BLaER1 treated with 17β-estradiol and CSF1 and Interleukin-3, amounts not matched to agents 10 nM and 100 nM (cell line): ENCODE measurements at regions not wholly inside any gene's neighbourhood (a gene's known extent, or its start where the extent isn't known, plus 50 kb on each side); places are given as distances from the start of the nearest gene placed in this dataset.

Experiments used
- H3K27ac ChIP-seq, 11 experiments: shearing (Covaris generic); formaldehyde crosslinking; 2 replicates each; pipeline ENCODE4 v1.8.1; 2022
- H3K27me3 ChIP-seq, 11 experiments: shearing (Covaris generic); formaldehyde crosslinking; 2 replicates each; pipeline ENCODE4 v1.8.1; 2022
- H3K36me3 ChIP-seq, 11 experiments: shearing (Covaris generic); formaldehyde crosslinking; 2 replicates each; pipeline ENCODE4 v1.8.1; 2022
- H3K4me1 ChIP-seq, 10 experiments: shearing (Covaris generic); formaldehyde crosslinking; 2 replicates each; pipeline ENCODE4 v1.8.1; 2022
- H3K4me2 ChIP-seq, 11 experiments: shearing (Covaris generic); formaldehyde crosslinking; 2 replicates each; pipeline ENCODE4 v1.8.1; 2022
- H3K4me3 ChIP-seq, 10 experiments: shearing (Covaris generic); formaldehyde crosslinking; 2 replicates each; pipeline ENCODE4 v1.8.1; 2022
- H3K9ac ChIP-seq, 11 experiments: shearing (Covaris generic); formaldehyde crosslinking; 2 replicates each; pipeline ENCODE4 v1.8.1; 2022
- H3K9me3 ChIP-seq, 11 experiments: shearing (Covaris generic); formaldehyde crosslinking; replicated peaks in 1 of 11; 2 replicates each; pipeline ENCODE4 v1.8.1; 2022
- H4K20me1 ChIP-seq, 11 experiments: shearing (Covaris generic); formaldehyde crosslinking; 2 replicates each; pipeline ENCODE4 v1.8.1; 2022
- Cebpa-rat ChIP-seq, 11 experiments: shearing (Covaris generic); IDR thresholded peaks; 2 replicates each; pipeline ENCODE4 v1.8.1; 2022

GRCh38 chr21:27649323-27649722 is 682.4 kb upstream of the ADAMTS5 start:
- Histone ChIP-seq H3K36me3 (no peaks in the 10 kb centered on the region), H4K20me1 (no peaks in the 10 kb centered on the region), H3K9me3 (peaks cover 0 to 5% (median 0%) of the 10 kb centered on the region in 11 experiments; a peak in 1 of 22 replicates), H3K4me3 (no peak overlapping the region), H3K4me1 (no peaks in the 10 kb centered on the region), H3K9ac (no peak overlapping the region), H3K27me3 (no peaks in the 10 kb centered on the region), H3K4me2 (no peak overlapping the region), H3K27ac (no peak overlapping the region)
- no peak for TF ChIP-seq Cebpa-rat (IDR thresholded peaks at IDR 0.05)

GRCh38 chr21:27648560-27648959 is 681.7 kb upstream of the ADAMTS5 start:
- no peak for TF ChIP-seq Cebpa-rat (IDR thresholded peaks at IDR 0.05)
- Histone ChIP-seq H3K9me3 (peaks cover 0 to 5% (median 0%) of the 10 kb centered on the region in 11 experiments; a peak in 1 of 22 replicates), H3K27ac (no peak overlapping the region), H3K4me2 (no peak overlapping the region), H3K4me3 (no peak overlapping the region), H3K27me3 (no peaks in the 10 kb centered on the region), H3K4me1 (no peaks in the 10 kb centered on the region), H3K9ac (no peak overlapping the region), H3K36me3 (no peaks in the 10 kb centered on the region), H4K20me1 (no peaks in the 10 kb centered on the region)

- H3K27me3 ChIP-seq: no peaks in the 10 kb centered on the region
- peaks cover 0 to 5% (median 0%) of the 10 kb centered on the region in 11 experiments; a peak in 1 of 22 replicates for H3K9me3 ChIP-seq
- H3K36me3 ChIP-seq: no peaks in the 10 kb centered on the region
- H3K4me3 ChIP-seq: no peak overlapping the region
- H3K4me2 ChIP-seq: no peak overlapping the region
- no peak for TF ChIP-seq Cebpa-rat (IDR thresholded peaks at IDR 0.05)
- no peak overlapping the region for H3K27ac ChIP-seq
- H4K20me1 ChIP-seq: no peaks in the 10 kb centered on the region
- H3K9ac ChIP-seq: no peak overlapping the region
- H3K4me1 ChIP-seq: no peaks in the 10 kb centered on the region
Observed at GRCh38 chr21:27647921-27648320, 681.0 kb upstream of the ADAMTS5 start.

- Histone ChIP-seq H3K4me1 (no peaks in the 10 kb centered on the region), H3K27ac (no peak overlapping the region), H3K9me3 (peaks cover 0 to 5% (median 0%) of the 10 kb centered on the region in 11 experiments; a peak in 1 of 22 replicates), H3K4me2 (no peak overlapping the region), H3K36me3 (no peaks in the 10 kb centered on the region), H3K9ac (no peak overlapping the region), H4K20me1 (no peaks in the 10 kb centered on the region), H3K27me3 (no peaks in the 10 kb centered on the region), H3K4me3 (no peak overlapping the region)
- TF ChIP-seq Cebpa-rat (IDR thresholded peaks at IDR 0.05): no peak
Observed at GRCh38 chr21:27647401-27647800, 680.5 kb upstream of the ADAMTS5 start.

GRCh38 chr21:27646691-27647090 is 679.8 kb upstream of the ADAMTS5 start:
- peaks cover 0 to 5% (median 0%) of the 10 kb centered on the region in 11 experiments; a peak in 1 of 22 replicates for H3K9me3 ChIP-seq
- H3K4me3 ChIP-seq: no peak overlapping the region
- H3K27me3 ChIP-seq: no peaks in the 10 kb centered on the region
- H3K9ac ChIP-seq: no peak overlapping the region
- no peak overlapping the region for H3K4me2 ChIP-seq
- H3K36me3 ChIP-seq: no peaks in the 10 kb centered on the region
- H3K27ac ChIP-seq: no peak overlapping the region
- TF ChIP-seq Cebpa-rat (IDR thresholded peaks at IDR 0.05): no peak
- H3K4me1 ChIP-seq: no peaks in the 10 kb centered on the region
- H4K20me1 ChIP-seq: no peaks in the 10 kb centered on the region

GRCh38 chr21:27646056-27646455 is 679.2 kb upstream of the ADAMTS5 start:
- Histone ChIP-seq H3K4me1 (no peaks in the 10 kb centered on the region), H3K27ac (no peak overlapping the region), H3K4me3 (no peak overlapping the region), H4K20me1 (no peaks in the 10 kb centered on the region), H3K9me3 (peaks cover 0 to 5% (median 0%) of the 10 kb centered on the region in 11 experiments; a peak in 1 of 22 replicates), H3K9ac (no peak overlapping the region), H3K4me2 (no peak overlapping the region), H3K27me3 (no peaks in the 10 kb centered on the region), H3K36me3 (no peaks in the 10 kb centered on the region)
- no peak for TF ChIP-seq Cebpa-rat (IDR thresholded peaks at IDR 0.05)

- Histone ChIP-seq H3K4me3 (no peak overlapping the region), H3K27ac (no peak overlapping the region), H3K27me3 (no peaks in the 10 kb centered on the region), H3K36me3 (no peaks in the 10 kb centered on the region), H4K20me1 (no peaks in the 10 kb centered on the region), H3K4me1 (no peaks in the 10 kb centered on the region), H3K9ac (no peak overlapping the region), H3K4me2 (no peak overlapping the region), H3K9me3 (no peaks in the 10 kb centered on the region)
- TF ChIP-seq Cebpa-rat (IDR thresholded peaks at IDR 0.05): no peak
Observed at GRCh38 chr21:27645285-27645684, 678.4 kb upstream of the ADAMTS5 start.

GRCh38 chr21:27643326-27643725 is 676.4 kb upstream of the ADAMTS5 start:
- H4K20me1 ChIP-seq: no peaks in the 10 kb centered on the region
- no peaks in the 10 kb centered on the region for H3K9me3 ChIP-seq
- no peaks in the 10 kb centered on the region for H3K27me3 ChIP-seq
- no peak overlapping the region for H3K4me3 ChIP-seq
- H3K4me1 ChIP-seq: no peaks in the 10 kb centered on the region
- no peak overlapping the region for H3K4me2 ChIP-seq
- H3K9ac ChIP-seq: no peak overlapping the region
- no peaks in the 10 kb centered on the region for H3K36me3 ChIP-seq
- TF ChIP-seq Cebpa-rat (IDR thresholded peaks at IDR 0.05): no peak
- H3K27ac ChIP-seq: no peak overlapping the region

- Histone ChIP-seq H3K9me3 (no peaks in the 10 kb centered on the region), H3K27me3 (no peaks in the 10 kb centered on the region), H3K4me3 (no peak overlapping the region), H4K20me1 (no peaks in the 10 kb centered on the region), H3K9ac (no peak overlapping the region), H3K36me3 (no peaks in the 10 kb centered on the region), H3K4me2 (no peak overlapping the region), H3K27ac (no peak overlapping the region), H3K4me1 (no peaks in the 10 kb centered on the region)
- TF ChIP-seq Cebpa-rat (IDR thresholded peaks at IDR 0.05): no peak
Observed at GRCh38 chr21:27639286-27639685, 672.4 kb upstream of the ADAMTS5 start.

GRCh38 chr21:27636656-27637055 is 669.8 kb upstream of the ADAMTS5 start:
- no peaks in the 10 kb centered on the region for H3K9me3 ChIP-seq
- H3K27me3 ChIP-seq: no peaks in the 10 kb centered on the region
- TF ChIP-seq Cebpa-rat (IDR thresholded peaks at IDR 0.05): no peak
- no peaks in the 10 kb centered on the region for H4K20me1 ChIP-seq
- H3K4me3 ChIP-seq: no peak overlapping the region
- H3K4me1 ChIP-seq: no peaks in the 10 kb centered on the region
- no peaks in the 10 kb centered on the region for H3K36me3 ChIP-seq
- no peak overlapping the region for H3K4me2 ChIP-seq
- no peak overlapping the region for H3K27ac ChIP-seq
- no peak overlapping the region for H3K9ac ChIP-seq
